B cell (primary cell): ENCODE measurements at regions not wholly inside any gene's neighbourhood (a gene's known extent, or its start where the extent isn't known, plus 50 kb on each side); places are given as distances from the start of the nearest gene placed in this dataset.

ENCODE experiments used
- ATAC-seq: fragments of 200-7000 bp; cut with Tn5 transposase; one replicate; pipeline ENCODE4 v1.10.0; 2021; ENCODE audit warnings: low read depth, mild to moderate bottlenecking, moderate number of reproducible peaks, moderate library complexity
- CTCF ChIA-PET: fragments of 350-600 bp; sonication (Branson Sonifier 250); formaldehyde crosslinking; loops from one replicate; lab custom pipeline; 2021; ENCODE audit warnings: antibody characterized with exemption, inconsistent platforms; lab: Charles Lee
- POLR2A ChIA-PET: fragments of 350-600 bp; sonication (Branson Sonifier 250); formaldehyde crosslinking; loops from one replicate; lab custom pipeline; 2021; ENCODE audit warnings: antibody characterized with exemption; lab: Charles Lee
- DNase-seq: peaks from one replicate; pipeline ENCODE4 v3.0.0; 2013
- H2AFZ ChIP-seq: 2 replicates; pipeline ENCODE4 v1.6.1; 2012; ENCODE audit warnings: mild to moderate bottlenecking, low read depth, low read length; ENCODE audit not compliant: insufficient read depth, poor library complexity, severe bottlenecking
- H3K27ac ChIP-seq, 2 donors: 1 replicate in 1 of 2; 2 replicates in 1 of 2; pipeline ENCODE4 v1.5.1; 2012 to 2013; ENCODE audit warnings: low read length in 2 of 2, mild to moderate bottlenecking in 2 of 2, moderate library complexity in 1 of 2
- H3K27me3 ChIP-seq, 4 experiments: fragments of 200-600 bp in 1 of 4; sonication (generic) in 1 of 4; replicated peaks in 1 of 4; 1 replicate in 2 of 4; 2 replicates in 2 of 4; pipeline versions ENCODE4 v1.6.1 to v1.7.0; 2013 to 2016; ENCODE audit warnings: low read length in 3 of 4, mild to moderate bottlenecking in 2 of 4, mixed read lengths in 1 of 4, moderate library complexity in 1 of 4; ENCODE audit not compliant: insufficient read depth in 4 of 4, control insufficient read depth in 3 of 4; ENCODE audit errors: control extremely low read depth in 1 of 4
- H3K36me3 ChIP-seq, 2 experiments: replicated peaks in 1 of 2; 1 replicate in 1 of 2; 2 replicates in 1 of 2; pipeline versions ENCODE4 v1.6.1 to v1.7.1; 2013; ENCODE audit warnings: low read length in 1 of 2; ENCODE audit not compliant: insufficient read depth in 2 of 2, control insufficient read depth in 1 of 2; ENCODE audit errors: control extremely low read depth in 1 of 2, extremely low read depth in 1 of 2
- H3K4me1 ChIP-seq, 2 donors: fragments of 200-600 bp in 1 of 2; sonication (generic) in 1 of 2; 1 replicate in 1 of 2; 2 replicates in 1 of 2; pipeline versions ENCODE4 v1.5.1 to v1.6.1; 2013 to 2017; ENCODE audit warnings: low read length in 2 of 2; ENCODE audit not compliant: control insufficient read depth in 2 of 2, insufficient read depth in 2 of 2
- H3K4me2 ChIP-seq: replicated peaks from 2 replicates; pipeline ENCODE3; 2012; ENCODE audit warnings: mild to moderate bottlenecking, low read depth, low read length; ENCODE audit not compliant: poor library complexity, severe bottlenecking
- H3K4me3 ChIP-seq, 5 experiments: fragments of 200-600 bp in 1 of 5; sonication (generic) in 1 of 5; 1 replicate in 3 of 5; 2 replicates in 2 of 5; pipeline versions ENCODE4 v1.5.1 to v1.7.0; 2011 to 2016; ENCODE audit warnings: low read length in 4 of 5, mild to moderate bottlenecking in 4 of 5, low read depth in 2 of 5, control low read depth in 1 of 5, moderate library complexity in 1 of 5; ENCODE audit not compliant: insufficient read depth in 1 of 5; ENCODE audit errors: control extremely low read depth in 1 of 5, extremely low read depth in 1 of 5
- H3K79me2 ChIP-seq: fragments of 200-600 bp; sonication (generic); one replicate; pipeline ENCODE4 v1.6.0; 2016; ENCODE audit warnings: low read length; ENCODE audit not compliant: control insufficient read depth, insufficient read depth
- H3K9ac ChIP-seq: fragments of 200-600 bp; sonication (generic); 2 replicates; pipeline ENCODE4 v1.6.1; 2017; ENCODE audit warnings: mild to moderate bottlenecking, low read length, moderate library complexity
- H3K9me3 ChIP-seq, 3 donors: one replicate each; pipeline versions ENCODE4 v1.6.1 to v1.7.1; 2013; ENCODE audit warnings: low read length in 2 of 3; ENCODE audit not compliant: control insufficient read depth in 2 of 3, insufficient read depth in 1 of 3; ENCODE audit errors: control extremely low read depth in 1 of 3
- H4K20me1 ChIP-seq: 2 replicates; pipeline ENCODE4 v1.6.0; 2012; ENCODE audit warnings: mild to moderate bottlenecking, low read length; ENCODE audit not compliant: insufficient read depth, control insufficient read depth, poor library complexity, severe bottlenecking
- H3K27ac Mint-ChIP-seq: one replicate; pipeline ENCODE4 v1.8.0; 2021; ENCODE audit warnings: mixed read lengths
- H3K27me3 Mint-ChIP-seq: one replicate; pipeline ENCODE4 v1.8.0; 2021; ENCODE audit warnings: mixed read lengths
- H3K4me1 Mint-ChIP-seq: one replicate; pipeline ENCODE4 v1.8.0; 2021; ENCODE audit warnings: mixed read lengths
- H3K4me3 Mint-ChIP-seq: one replicate; pipeline ENCODE4 v1.8.0; 2021; ENCODE audit warnings: mixed read lengths
- H3K9me3 Mint-ChIP-seq: one replicate; pipeline ENCODE4 v1.8.0; 2022; ENCODE audit warnings: mixed read lengths; ENCODE audit not compliant: insufficient read depth
- EZH2 ChIP-seq: IDR thresholded peaks from 2 replicates; pipeline ENCODE4 v1.6.1; 2012; ENCODE audit warnings: borderline replicate concordance, low read depth, mild to moderate bottlenecking, moderate library complexity, low read length; ENCODE audit not compliant: insufficient read depth, poor library complexity, severe bottlenecking
- WGBS: methylation state at CpG from one replicate; pipeline ENCODE4 v1.1.5; 2013; ENCODE audit warnings: missing lambda C conversion rate; ENCODE audit not compliant: insufficient coverage; 5-methylcytosine and 5-hydroxymethylcytosine counted together
- intact Hi-C: fragments of 100-400 bp; cut with micrococcal nuclease; formaldehyde crosslinking; loops from one replicate; pipeline ENCODE4 v1.10.0; 2022
- TF ChIP-seq, protein P1 (sequence below): fragments of 200-600 bp; IDR thresholded peaks from one replicate; pipeline ENCODE4 v1.8.0; 2022; ENCODE audit warnings: antibody characterized with exemption, mild to moderate bottlenecking

DNA sequence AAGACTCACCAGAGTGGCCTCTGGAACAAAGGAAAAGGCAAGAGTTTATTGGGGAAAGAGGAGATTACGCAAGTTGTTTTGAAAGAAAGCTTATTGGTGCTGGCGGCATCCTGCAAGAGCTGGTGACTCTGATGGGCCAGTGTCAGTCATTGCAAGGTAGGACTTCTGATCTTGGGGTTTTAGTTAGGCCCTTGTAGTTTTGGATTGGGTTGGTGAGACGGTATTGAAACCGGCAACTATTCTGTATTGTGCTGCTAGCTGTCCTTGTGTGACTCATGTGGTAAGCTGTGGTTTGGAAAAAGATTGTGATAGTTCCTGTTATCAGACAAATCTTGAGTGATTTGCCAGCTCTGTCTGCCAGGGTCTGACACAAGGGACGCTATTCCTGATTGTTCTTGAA lies 159.1 kb upstream of the PIEZO2 start:
- no peaks in the 10 kb centered on the region for H3K4me1 Mint-ChIP-seq

DNA sequence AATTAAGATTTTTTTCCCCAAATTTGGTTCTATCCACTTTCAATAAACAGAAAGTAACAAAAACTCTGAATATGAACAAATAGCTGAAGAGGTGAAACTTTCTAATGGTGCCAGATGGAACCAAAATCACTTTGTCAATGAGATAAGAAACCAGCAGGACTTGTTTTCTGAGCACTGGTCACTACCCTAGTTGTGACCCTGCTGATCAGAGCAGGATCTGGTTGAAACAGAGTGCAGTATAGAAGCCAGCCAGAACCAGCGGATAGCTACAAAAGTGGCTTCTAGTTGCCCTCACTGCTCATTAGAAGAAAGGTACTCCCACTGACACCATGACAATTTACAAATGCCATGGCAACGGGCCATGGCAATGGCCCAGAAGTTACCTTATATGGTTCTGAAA lies 158.3 kb upstream of the PIEZO2 start:
- Histone ChIP-seq H3K4me3 (no peak overlapping the region), H3K4me2 (no peak overlapping the region), H3K36me3 (no peaks in the 10 kb centered on the region), H3K27me3 (no peaks in the 10 kb centered on the region), H3K4me1 (no peaks in the 10 kb centered on the region), H3K9ac (no peak overlapping the region), H2AFZ (no peak overlapping the region), H3K27ac (no peak overlapping the region), H4K20me1 (no peaks in the 10 kb centered on the region), H3K79me2 (no peaks in the 10 kb centered on the region), H3K9me3 (peaks cover 0 to 5% (median 1%) of the 10 kb centered on the region in 3 donors)
- no peaks in the 10 kb centered on the region for H3K4me1 Mint-ChIP-seq
- ChIA-PET POLR2A (no interaction called here), CTCF (no interaction called here)
- WGBS = 100% methylated on average over 1 of the region's 2 CpGs
- H3K4me3 Mint-ChIP-seq = no peak overlapping the region
- TF ChIP-seq, protein P1, sequence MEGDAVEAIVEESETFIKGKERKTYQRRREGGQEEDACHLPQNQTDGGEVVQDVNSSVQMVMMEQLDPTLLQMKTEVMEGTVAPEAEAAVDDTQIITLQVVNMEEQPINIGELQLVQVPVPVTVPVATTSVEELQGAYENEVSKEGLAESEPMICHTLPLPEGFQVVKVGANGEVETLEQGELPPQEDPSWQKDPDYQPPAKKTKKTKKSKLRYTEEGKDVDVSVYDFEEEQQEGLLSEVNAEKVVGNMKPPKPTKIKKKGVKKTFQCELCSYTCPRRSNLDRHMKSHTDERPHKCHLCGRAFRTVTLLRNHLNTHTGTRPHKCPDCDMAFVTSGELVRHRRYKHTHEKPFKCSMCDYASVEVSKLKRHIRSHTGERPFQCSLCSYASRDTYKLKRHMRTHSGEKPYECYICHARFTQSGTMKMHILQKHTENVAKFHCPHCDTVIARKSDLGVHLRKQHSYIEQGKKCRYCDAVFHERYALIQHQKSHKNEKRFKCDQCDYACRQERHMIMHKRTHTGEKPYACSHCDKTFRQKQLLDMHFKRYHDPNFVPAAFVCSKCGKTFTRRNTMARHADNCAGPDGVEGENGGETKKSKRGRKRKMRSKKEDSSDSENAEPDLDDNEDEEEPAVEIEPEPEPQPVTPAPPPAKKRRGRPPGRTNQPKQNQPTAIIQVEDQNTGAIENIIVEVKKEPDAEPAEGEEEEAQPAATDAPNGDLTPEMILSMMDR = no peak
- TF ChIP-seq EZH2 = no peak
- DNase-seq (no peak), ATAC-seq (no peak)
- intact Hi-C loops = no loop called here
- H3K27me3 Mint-ChIP-seq = peaks cover 3% of the 10 kb centered on the region
- no peaks in the 10 kb centered on the region for H3K9me3 Mint-ChIP-seq
- no peak overlapping the region for H3K27ac Mint-ChIP-seq

More for the DNA sequence above, 159.1 kb upstream of the PIEZO2 start:
- Mint-ChIP-seq H3K4me3 (no peak overlapping the region), H3K27ac (no peak overlapping the region), H3K27me3 (peaks cover 3% of the 10 kb centered on the region), H3K9me3 (no peaks in the 10 kb centered on the region)
- ChIA-PET POLR2A (no interaction called here), CTCF (no interaction called here)
- H3K9me3 ChIP-seq = peaks cover 0 to 1% (median 0%) of the 10 kb centered on the region in 3 donors
- H3K4me2 ChIP-seq = no peak overlapping the region
- H3K4me3 ChIP-seq = no peak overlapping the region
- H4K20me1 ChIP-seq = no peaks in the 10 kb centered on the region
- no peak overlapping the region for H2AFZ ChIP-seq
- WGBS = 76% methylated on average over 5 of the region's 5 CpGs
- DNase-seq = no peak
- H3K4me1 ChIP-seq = no peaks in the 10 kb centered on the region
- no peak overlapping the region for H3K27ac ChIP-seq
- no peak overlapping the region for H3K9ac ChIP-seq
- intact Hi-C loops = no loop called here
- no peaks in the 10 kb centered on the region for H3K27me3 ChIP-seq
- no peak for TF ChIP-seq EZH2
- ATAC-seq = no peak
- no peaks in the 10 kb centered on the region for H3K36me3 ChIP-seq
- H3K79me2 ChIP-seq = no peaks in the 10 kb centered on the region
